SK-N-SH (cell line): ENCODE measurements at regions not wholly inside any gene's neighbourhood (a gene's known extent, or its start where the extent isn't known, plus 50 kb on each side); places are given as distances from the start of the nearest gene placed in this dataset.

ENCODE experiments used
- CTCF ChIA-PET: fragments of 300-600, 350-600 bp; formaldehyde crosslinking; extraction: SDS; loops from one replicate; lab custom pipeline; 2021; lab: Yijun Ruan, JAX
- POLR2A ChIA-PET: fragments of 350-600 bp; sonication (Branson Sonifier 250); formaldehyde crosslinking; extraction: SDS; loops from one replicate; lab custom pipeline; 2020; ENCODE audit warnings: antibody characterized with exemption, inconsistent platforms; lab: Yijun Ruan, JAX
- DNase-seq: peaks from one replicate; pipeline ENCODE4 v3.0.0; 2012
- H2AFZ ChIP-seq: fragments of 200-600 bp; sonication (generic); 2 replicates; pipeline ENCODE4 v1.8.1; 2016; ENCODE audit warnings: antibody characterized with exemption, mild to moderate bottlenecking, low read depth
- H3F3A ChIP-seq: fragments of 200-600 bp; sonication (generic); replicated peaks from 2 replicates; pipeline ENCODE3; 2016; ENCODE audit warnings: antibody characterized with exemption, mild to moderate bottlenecking; ENCODE audit not compliant: insufficient read depth
- H3K27ac ChIP-seq, 2 experiments: fragments of 200-500 bp in 1 of 2; fragments of 200-600 bp in 1 of 2; sonication (Bioruptor generic) in 1 of 2; sonication (generic), shearing (Covaris generic) in 1 of 2; 2 replicates each; pipeline versions ENCODE4 v1.5.1 to v1.6.1; 2014 to 2016; ENCODE audit warnings: low read depth in 2 of 2, inconsistent platforms in 1 of 2, low read length in 1 of 2, mild to moderate bottlenecking in 1 of 2, mixed read lengths in 1 of 2
- H3K27me3 ChIP-seq: fragments of 200-600 bp; sonication (generic), shearing (Covaris generic); 2 replicates; pipeline ENCODE4 v1.6.1; 2016; ENCODE audit warnings: mixed run types; ENCODE audit not compliant: insufficient read depth
- H3K36me3 ChIP-seq, 2 experiments: fragments of 200-500 bp in 1 of 2; fragments of 200-600 bp in 1 of 2; sonication (Bioruptor generic) in 1 of 2; sonication (generic) in 1 of 2; replicated peaks in 1 of 2; 2 replicates each; pipeline versions ENCODE3 to v1.5.1; 2014 to 2016; ENCODE audit warnings: low read length in 1 of 2, mild to moderate bottlenecking in 1 of 2; ENCODE audit not compliant: insufficient read depth in 2 of 2, control insufficient read depth in 1 of 2
- H3K4me1 ChIP-seq, 2 experiments: fragments of 200-500 bp in 1 of 2; fragments of 200-600 bp in 1 of 2; sonication (Bioruptor generic) in 1 of 2; sonication (generic), shearing (Covaris generic) in 1 of 2; 2 replicates each; pipeline versions ENCODE4 v1.5.1 to v1.6.1; 2014 to 2016; ENCODE audit warnings: low read depth in 1 of 2, low read length in 1 of 2, mixed run types in 1 of 2; ENCODE audit not compliant: insufficient read depth in 2 of 2, control insufficient read depth in 1 of 2
- H3K4me2 ChIP-seq: fragments of 200-600 bp; sonication (generic), shearing (Covaris generic); 2 replicates; pipeline ENCODE4 v1.6.1; 2017; ENCODE audit warnings: mixed run types
- H3K4me3 ChIP-seq, 2 experiments: fragments of 200-500 bp in 1 of 2; fragments of 200-600 bp in 1 of 2; sonication (Bioruptor generic) in 1 of 2; sonication (generic), shearing (Covaris generic) in 1 of 2; 2 replicates each; pipeline versions ENCODE4 v1.5.1 to v1.8.1; 2014 to 2016; ENCODE audit warnings: low read depth in 2 of 2, inconsistent platforms in 1 of 2, low read length in 1 of 2, mild to moderate bottlenecking in 1 of 2, mixed read lengths in 1 of 2, moderate library complexity in 1 of 2
- H3K79me2 ChIP-seq: fragments of 200-600 bp; sonication (generic); 2 replicates; pipeline ENCODE4 v1.8.1; 2017; ENCODE audit warnings: mild to moderate bottlenecking; ENCODE audit not compliant: insufficient read depth
- H3K9ac ChIP-seq: fragments of 200-600 bp; sonication (generic); 2 replicates; pipeline ENCODE4 v1.6.1; 2017; ENCODE audit warnings: mixed run types
- H3K9me2 ChIP-seq: fragments of 200-600 bp; sonication (generic); 2 replicates; pipeline ENCODE4 v1.6.1; 2017; ENCODE audit warnings: mixed run types
- H3K9me3 ChIP-seq: fragments of 200-600 bp; sonication (generic); 2 replicates; pipeline ENCODE4 v1.6.1; 2017; ENCODE audit warnings: mixed run types, mild to moderate bottlenecking, moderate library complexity
- H4K20me1 ChIP-seq: fragments of 200-600 bp; sonication (generic); 2 replicates; pipeline ENCODE4 v1.6.1; 2017; ENCODE audit warnings: mild to moderate bottlenecking, mixed run types; ENCODE audit not compliant: insufficient read depth
- CHD2 ChIP-seq: fragments of 150-350 bp; IDR thresholded peaks from 2 replicates; pipeline ENCODE4 v1.6.1; 2018; ENCODE audit warnings: low read length; ENCODE audit not compliant: partially characterized antibody
- EZH2phosphoT487 ChIP-seq: fragments of 200-600 bp; sonication (generic); IDR thresholded peaks from 2 replicates; pipeline ENCODE4 v1.6.1; 2017; ENCODE audit warnings: low read depth, mixed run types, mild to moderate bottlenecking, antibody characterized with exemption, moderate library complexity, borderline replicate concordance
- FOXJ3 ChIP-seq: sonication (generic); formaldehyde crosslinking; IDR thresholded peaks from 2 replicates; pipeline ENCODE4 v1.5.1; 2020; ENCODE audit warnings: mild to moderate bottlenecking, missing genetic modification reagents
- FOXM1 ChIP-seq: IDR thresholded peaks from 2 replicates; pipeline ENCODE4 v1.4.0; 2012; ENCODE audit warnings: low read depth, mild to moderate bottlenecking
- NRF1 ChIP-seq: IDR thresholded peaks from 2 replicates; pipeline ENCODE4 v1.6.1; 2012; ENCODE audit warnings: low read depth, mild to moderate bottlenecking, low read length
- RFX5 ChIP-seq: IDR thresholded peaks from 2 replicates; pipeline ENCODE4 v1.6.1; 2012; ENCODE audit warnings: mild to moderate bottlenecking, improper control_type of control experiment, low read length
- TCF12 ChIP-seq: IDR thresholded peaks from 2 replicates; pipeline ENCODE4 v1.4.0; 2012
- YY1 ChIP-seq: IDR thresholded peaks from 2 replicates; pipeline ENCODE4 v1.4.0; 2012; ENCODE audit warnings: low read depth, mild to moderate bottlenecking
- WGBS: methylation state at CpG from one replicate; pipeline ENCODE4 v1.1.6; 2017; ENCODE audit warnings: low lambda C conversion rate; 5-methylcytosine and 5-hydroxymethylcytosine counted together
- TF ChIP-seq, protein P1 (sequence below): IDR thresholded peaks from 2 replicates; pipeline ENCODE4 v1.4.0; 2012; ENCODE audit warnings: low read depth, borderline replicate concordance
- TF ChIP-seq, protein P2 (sequence below): fragments of 150-350 bp; IDR thresholded peaks from 2 replicates; pipeline ENCODE4 v1.6.1; 2017; ENCODE audit warnings: antibody characterized with exemption, low read length, low read depth, borderline replicate concordance
- TF ChIP-seq, protein P3 (sequence below): fragments of 150-350 bp; IDR thresholded peaks from 2 replicates; pipeline ENCODE4 v1.6.1; 2016; ENCODE audit warnings: mild to moderate bottlenecking, low read depth, low read length
- TF ChIP-seq, protein P4 (sequence below): IDR thresholded peaks from 2 replicates; pipeline ENCODE4; 2012

DNA sequence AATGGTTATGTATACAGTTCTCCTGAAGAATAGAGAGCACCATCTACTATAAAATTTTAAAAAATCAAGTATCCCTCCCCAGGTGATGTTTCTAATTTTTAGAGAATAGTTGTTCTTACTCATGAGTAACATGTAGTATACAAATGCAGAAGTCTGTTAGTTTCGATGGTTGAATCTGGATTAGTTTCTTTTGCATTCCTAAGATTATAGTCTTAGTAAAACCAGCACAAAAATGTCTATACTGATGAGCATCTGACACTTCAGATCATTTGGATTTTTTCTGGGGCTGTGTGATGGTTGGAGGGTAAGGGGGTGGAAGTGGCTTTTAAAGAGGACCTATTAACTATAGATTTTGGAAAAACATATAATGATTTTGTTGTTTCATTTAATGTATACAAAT is 167.3 kb upstream of the SGO1 start:
- 43% methylated on average over 1 of the region's 1 CpG for WGBS

DNA sequence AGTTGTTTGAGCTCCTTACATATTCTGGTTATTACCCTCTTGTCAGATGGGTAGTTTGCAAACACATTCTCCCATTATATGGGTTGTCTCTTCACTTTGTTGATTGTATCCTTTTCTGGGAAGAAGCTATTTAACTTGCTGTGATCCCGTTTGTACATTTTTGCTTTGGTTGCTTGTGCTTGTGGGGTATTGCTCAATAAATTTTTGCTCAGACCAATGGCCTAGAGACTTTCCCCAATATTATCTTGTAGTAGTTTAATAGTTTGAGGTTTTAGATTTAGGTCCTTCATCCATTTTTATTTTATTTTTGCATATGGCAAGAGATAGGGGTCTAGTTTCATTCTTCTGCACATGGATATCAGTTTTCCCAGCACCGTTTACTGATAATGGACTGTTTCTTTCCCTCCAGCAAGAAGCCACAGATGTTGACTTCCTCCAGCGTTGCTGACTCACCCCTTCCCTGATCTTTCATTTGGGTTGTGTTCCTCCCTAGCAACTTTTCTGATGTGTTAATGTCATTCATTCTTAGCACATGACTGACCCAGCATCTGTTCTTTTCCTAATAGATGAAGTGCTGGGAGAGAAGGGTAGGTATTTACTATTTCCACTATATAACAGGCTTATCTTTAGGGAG is 166.7 kb upstream of the SGO1 start:
- no peak for TF ChIP-seq YY1
- TF ChIP-seq, protein P1, sequence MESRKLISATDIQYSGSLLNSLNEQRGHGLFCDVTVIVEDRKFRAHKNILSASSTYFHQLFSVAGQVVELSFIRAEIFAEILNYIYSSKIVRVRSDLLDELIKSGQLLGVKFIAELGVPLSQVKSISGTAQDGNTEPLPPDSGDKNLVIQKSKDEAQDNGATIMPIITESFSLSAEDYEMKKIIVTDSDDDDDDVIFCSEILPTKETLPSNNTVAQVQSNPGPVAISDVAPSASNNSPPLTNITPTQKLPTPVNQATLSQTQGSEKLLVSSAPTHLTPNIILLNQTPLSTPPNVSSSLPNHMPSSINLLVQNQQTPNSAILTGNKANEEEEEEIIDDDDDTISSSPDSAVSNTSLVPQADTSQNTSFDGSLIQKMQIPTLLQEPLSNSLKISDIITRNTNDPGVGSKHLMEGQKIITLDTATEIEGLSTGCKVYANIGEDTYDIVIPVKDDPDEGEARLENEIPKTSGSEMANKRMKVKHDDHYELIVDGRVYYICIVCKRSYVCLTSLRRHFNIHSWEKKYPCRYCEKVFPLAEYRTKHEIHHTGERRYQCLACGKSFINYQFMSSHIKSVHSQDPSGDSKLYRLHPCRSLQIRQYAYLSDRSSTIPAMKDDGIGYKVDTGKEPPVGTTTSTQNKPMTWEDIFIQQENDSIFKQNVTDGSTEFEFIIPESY: no peak
- TF ChIP-seq, protein P2, sequence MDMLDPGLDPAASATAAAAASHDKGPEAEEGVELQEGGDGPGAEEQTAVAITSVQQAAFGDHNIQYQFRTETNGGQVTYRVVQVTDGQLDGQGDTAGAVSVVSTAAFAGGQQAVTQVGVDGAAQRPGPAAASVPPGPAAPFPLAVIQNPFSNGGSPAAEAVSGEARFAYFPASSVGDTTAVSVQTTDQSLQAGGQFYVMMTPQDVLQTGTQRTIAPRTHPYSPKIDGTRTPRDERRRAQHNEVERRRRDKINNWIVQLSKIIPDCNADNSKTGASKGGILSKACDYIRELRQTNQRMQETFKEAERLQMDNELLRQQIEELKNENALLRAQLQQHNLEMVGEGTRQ: no peak
- Histone ChIP-seq H3K27me3 (no peaks in the 10 kb centered on the region), H3K4me2 (no peak overlapping the region), H3K36me3 (no peaks in the 10 kb centered on the region), H3F3A (no peaks in the 10 kb centered on the region), H3K27ac (no peak overlapping the region), H3K79me2 (no peaks in the 10 kb centered on the region), H3K9me3 (no peaks in the 10 kb centered on the region), H3K4me3 (no peak overlapping the region), H3K9me2 (no peaks in the 10 kb centered on the region), H3K4me1 (no peaks in the 10 kb centered on the region), H4K20me1 (no peaks in the 10 kb centered on the region), H2AFZ (no peak overlapping the region), H3K9ac (no peak overlapping the region)
- POLR2A ChIA-PET: no interaction called here
- CTCF ChIA-PET: no interaction called here
- DNase-seq: no peak
- 12% methylated on average over 3 of the region's 3 CpGs for WGBS

More for the DNA sequence above, 167.3 kb upstream of the SGO1 start:
- Histone ChIP-seq H3F3A (no peaks in the 10 kb centered on the region), H3K9ac (no peak overlapping the region), H3K4me3 (no peak overlapping the region), H3K79me2 (no peaks in the 10 kb centered on the region), H2AFZ (no peak overlapping the region), H3K4me2 (no peak overlapping the region)
- DNase-seq: no peak
- TF ChIP-seq, protein P3, sequence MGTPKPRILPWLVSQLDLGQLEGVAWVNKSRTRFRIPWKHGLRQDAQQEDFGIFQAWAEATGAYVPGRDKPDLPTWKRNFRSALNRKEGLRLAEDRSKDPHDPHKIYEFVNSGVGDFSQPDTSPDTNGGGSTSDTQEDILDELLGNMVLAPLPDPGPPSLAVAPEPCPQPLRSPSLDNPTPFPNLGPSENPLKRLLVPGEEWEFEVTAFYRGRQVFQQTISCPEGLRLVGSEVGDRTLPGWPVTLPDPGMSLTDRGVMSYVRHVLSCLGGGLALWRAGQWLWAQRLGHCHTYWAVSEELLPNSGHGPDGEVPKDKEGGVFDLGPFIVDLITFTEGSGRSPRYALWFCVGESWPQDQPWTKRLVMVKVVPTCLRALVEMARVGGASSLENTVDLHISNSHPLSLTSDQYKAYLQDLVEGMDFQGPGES: no peak
- TF ChIP-seq, all 33 proteins: peak for 0
- Histone ChIP-seq H3K9me2 (no peaks in the 10 kb centered on the region), H3K36me3 (no peaks in the 10 kb centered on the region), H3K4me1 (no peaks in the 10 kb centered on the region), H4K20me1 (no peaks in the 10 kb centered on the region), H3K27me3 (no peaks in the 10 kb centered on the region), H3K27ac (no peak overlapping the region), H3K9me3 (no peaks in the 10 kb centered on the region)
- POLR2A ChIA-PET: no interaction called here
- CTCF ChIA-PET: no interaction called here

DNA sequence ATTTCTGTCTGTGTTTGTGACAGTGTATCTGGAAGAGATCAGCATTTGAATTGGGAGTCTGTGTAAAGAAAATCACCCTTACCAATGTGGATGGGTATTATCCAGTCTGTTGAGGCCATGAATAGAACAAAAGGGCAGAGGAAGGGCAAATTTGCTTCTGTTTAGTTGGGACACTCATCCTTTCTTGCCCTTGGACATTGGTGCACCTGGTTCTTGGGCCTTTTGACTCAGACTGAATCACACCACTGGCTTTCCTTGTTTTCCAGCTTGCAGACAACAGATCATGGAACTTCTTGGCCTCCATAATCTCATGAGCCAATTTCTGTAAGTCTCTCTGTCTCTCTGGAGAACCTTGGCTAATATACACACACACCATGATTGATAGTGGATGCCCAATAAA is 164.4 kb upstream of the SGO1 start:
- Histone ChIP-seq H3K4me2 (no peak overlapping the region), H3K27ac (no peak overlapping the region), H3K9ac (no peak overlapping the region), H3K9me3 (no peaks in the 10 kb centered on the region), H3K79me2 (no peaks in the 10 kb centered on the region), H4K20me1 (no peaks in the 10 kb centered on the region), H3K4me1 (no peaks in the 10 kb centered on the region), H3F3A (no peaks in the 10 kb centered on the region), H3K36me3 (no peaks in the 10 kb centered on the region), H3K9me2 (no peaks in the 10 kb centered on the region), H2AFZ (no peak overlapping the region), H3K27me3 (no peaks in the 10 kb centered on the region), H3K4me3 (no peak overlapping the region)
- no peak for DNase-seq
- ChIA-PET CTCF (interaction anchor here (0.7 kb wide), 1 partner anchor 11 kb away, joined by 4 read pairs; no protein-coding TSS in a partner anchor), POLR2A (no interaction called here)
- TF ChIP-seq FOXM1 (no peak), RFX5 (no peak), CHD2 (no peak), TCF12 (no peak), EZH2phosphoT487 (no peak), NRF1 (no peak), FOXJ3 (no peak)
- TF ChIP-seq, protein P3: no peak
- TF ChIP-seq, protein P4, sequence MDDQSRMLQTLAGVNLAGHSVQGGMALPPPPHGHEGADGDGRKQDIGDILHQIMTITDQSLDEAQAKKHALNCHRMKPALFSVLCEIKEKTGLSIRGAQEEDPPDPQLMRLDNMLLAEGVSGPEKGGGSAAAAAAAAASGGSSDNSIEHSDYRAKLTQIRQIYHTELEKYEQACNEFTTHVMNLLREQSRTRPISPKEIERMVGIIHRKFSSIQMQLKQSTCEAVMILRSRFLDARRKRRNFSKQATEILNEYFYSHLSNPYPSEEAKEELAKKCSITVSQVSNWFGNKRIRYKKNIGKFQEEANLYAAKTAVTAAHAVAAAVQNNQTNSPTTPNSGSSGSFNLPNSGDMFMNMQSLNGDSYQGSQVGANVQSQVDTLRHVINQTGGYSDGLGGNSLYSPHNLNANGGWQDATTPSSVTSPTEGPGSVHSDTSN: no peak
- TF ChIP-seq, protein P1: no peak
